SH-SY5Y (cell line): ENCODE measurements at regions not wholly inside any gene's neighbourhood (a gene's known extent, or its start where the extent isn't known, plus 50 kb on each side); places are given as distances from the start of the nearest gene placed in this dataset.

Source experiments
- GATA2 ChIP-seq: IDR thresholded peaks from 2 replicates; pipeline ENCODE4 v1.6.1; 2011; ENCODE audit warnings: mild to moderate bottlenecking, low read depth, low read length
- GATA3 ChIP-seq: IDR thresholded peaks from 2 replicates; pipeline ENCODE4 v1.6.1; 2011; ENCODE audit warnings: low read depth, mild to moderate bottlenecking, low read length, moderate library complexity

- TF ChIP-seq GATA2 (no peak), GATA3 (no peak)
Measured at GRCh38 chr3:177249203-177249602, 51.9 kb upstream of the TBL1XR1 start.

GRCh38 chr3:177250151-177250550 is 52.9 kb upstream of the TBL1XR1 start:
- TF ChIP-seq GATA3 (no peak), GATA2 (no peak)

GRCh38 chr3:177251755-177252154 is 54.5 kb upstream of the TBL1XR1 start:
- TF ChIP-seq GATA3: no peak
- TF ChIP-seq GATA2: no peak

- TF ChIP-seq GATA3 (no peak), GATA2 (no peak)
Measured at GRCh38 chr3:177257006-177257405, 59.7 kb upstream of the TBL1XR1 start.

- no peak for TF ChIP-seq GATA3
- no peak for TF ChIP-seq GATA2
Measured at GRCh38 chr3:177257625-177258024, 60.3 kb upstream of the TBL1XR1 start.

GRCh38 chr3:177262396-177262795 is 65.1 kb upstream of the TBL1XR1 start:
- TF ChIP-seq GATA2: no peak
- TF ChIP-seq GATA3: no peak

- TF ChIP-seq GATA3 (no peak), GATA2 (no peak)
Measured at GRCh38 chr3:177263615-177264368, 66.5 kb upstream of the TBL1XR1 start.

GRCh38 chr3:177278016-177278415 is 80.7 kb upstream of the TBL1XR1 start:
- TF ChIP-seq GATA3 (no peak), GATA2 (no peak)

- no peak for TF ChIP-seq GATA2
- TF ChIP-seq GATA3: no peak
Measured at GRCh38 chr3:177279118-177279815, 82.0 kb upstream of the TBL1XR1 start.

GRCh38 chr3:177281292-177282118 is 84.2 kb upstream of the TBL1XR1 start:
- no peak for TF ChIP-seq GATA2
- TF ChIP-seq GATA3: no peak

- TF ChIP-seq GATA2 (no peak), GATA3 (no peak)
Measured at GRCh38 chr3:177282119-177282655, 84.9 kb upstream of the TBL1XR1 start.

- TF ChIP-seq GATA2: no peak
- TF ChIP-seq GATA3: no peak
Measured at GRCh38 chr3:177283983-177284382, 86.7 kb upstream of the TBL1XR1 start.

- no peak for TF ChIP-seq GATA3
- TF ChIP-seq GATA2: no peak
Measured at GRCh38 chr3:177284383-177284881, 87.2 kb upstream of the TBL1XR1 start.

GRCh38 chr3:177286034-177286433 is 88.8 kb upstream of the TBL1XR1 start:
- TF ChIP-seq GATA2 (no peak), GATA3 (no peak)
